GM21723 (cell line): ENCODE measurements at regions not wholly inside any gene's neighbourhood (a gene's known extent, or its start where the extent isn't known, plus 50 kb on each side); places are given as distances from the start of the nearest gene placed in this dataset.
"Not testable (repeated sequence)": the region's sequence is repeated elsewhere in the genome, so short reads cannot be mapped to it uniquely, and the experiment has no call there.

Experiments used
- ATAC-seq: cut with Tn5 transposase; IDR thresholded peaks from one replicate; pipeline ENCODE4 v1.9.1; 2021; ENCODE audit warnings: mild to moderate bottlenecking, moderate library complexity; ENCODE audit not compliant: unreplicated experiment

DNA sequence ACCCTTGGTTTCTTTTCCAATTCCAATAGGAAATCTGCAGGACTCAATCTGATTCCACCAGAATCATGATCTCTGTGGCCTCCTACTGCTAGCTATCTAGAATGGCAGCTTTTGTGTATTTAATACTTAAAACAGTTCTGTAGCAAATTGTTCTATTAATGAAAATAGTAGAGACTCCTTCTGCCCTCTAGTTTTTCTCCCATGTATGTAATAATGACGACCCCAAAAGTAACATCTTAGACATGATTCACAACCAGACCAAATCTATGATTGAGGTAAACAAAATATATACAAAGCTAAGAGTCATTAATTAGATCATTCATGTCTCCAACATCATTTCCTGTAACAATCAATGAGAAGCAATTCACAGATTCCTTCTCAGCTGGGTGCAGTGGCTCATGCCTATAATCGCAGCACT, 259.1 kb upstream of the MKLN1 start:
- no peak for ATAC-seq

DNA sequence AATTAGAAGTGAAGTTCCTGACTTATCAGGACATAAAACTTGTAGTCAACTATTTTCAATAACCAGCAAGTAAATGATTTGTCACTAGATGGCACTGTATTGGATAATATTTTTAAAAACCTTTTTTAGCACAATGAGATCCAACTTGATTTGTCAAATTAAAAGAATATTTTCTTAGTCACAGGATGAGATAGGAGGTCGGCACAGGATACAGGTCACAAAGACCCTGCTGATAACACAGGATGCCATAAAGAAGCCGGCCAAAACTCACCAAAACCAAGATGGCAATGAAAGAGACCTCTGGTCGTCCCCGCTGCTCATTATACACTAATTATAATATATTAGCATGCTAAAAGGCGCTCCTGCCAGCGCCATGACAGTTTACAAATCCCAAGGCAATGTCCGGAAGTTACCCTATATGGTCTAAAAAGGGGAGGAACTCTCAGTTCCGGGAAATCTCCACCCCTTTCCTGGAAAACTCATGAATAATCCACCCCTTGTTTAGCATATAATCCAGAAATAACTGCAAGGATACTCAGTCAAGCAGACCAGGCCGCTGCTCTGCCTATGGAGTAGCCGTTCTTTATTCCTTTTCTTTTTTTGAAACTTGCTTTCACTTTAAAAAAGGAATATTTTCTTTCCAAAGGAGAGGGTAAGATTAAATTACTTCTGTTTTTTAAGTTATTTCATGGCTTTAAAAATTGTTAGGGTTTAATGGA, 255.7 kb upstream of the MKLN1 start:
- ATAC-seq: no peak

DNA sequence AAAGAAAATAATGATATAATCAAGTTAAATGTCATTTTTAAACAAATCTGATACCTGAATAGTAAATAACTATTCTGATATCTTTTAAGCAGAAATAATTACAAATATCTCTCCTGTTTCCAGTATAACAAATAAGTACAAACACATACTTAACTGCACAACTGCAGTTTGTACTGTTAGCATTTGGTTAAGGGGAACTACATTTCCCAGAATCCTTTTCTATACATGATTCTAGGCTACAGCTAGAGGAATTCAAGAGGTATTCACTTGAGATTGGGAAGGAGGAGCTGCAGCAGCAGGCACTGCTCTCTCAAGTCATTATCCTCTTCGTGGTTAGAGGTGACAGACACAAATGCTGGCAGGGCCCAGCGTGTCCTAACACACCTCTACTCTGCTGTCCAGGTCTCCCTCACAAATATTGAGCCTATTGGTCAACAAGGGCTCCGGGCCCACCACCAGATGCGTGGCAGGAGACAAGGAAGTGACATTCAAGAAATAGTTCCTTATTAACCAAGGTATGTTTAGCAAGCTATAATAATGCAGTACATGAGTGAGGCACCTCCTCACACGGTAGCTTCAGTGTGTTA, 255.1 kb upstream of the MKLN1 start:
- ATAC-seq: no peak

DNA sequence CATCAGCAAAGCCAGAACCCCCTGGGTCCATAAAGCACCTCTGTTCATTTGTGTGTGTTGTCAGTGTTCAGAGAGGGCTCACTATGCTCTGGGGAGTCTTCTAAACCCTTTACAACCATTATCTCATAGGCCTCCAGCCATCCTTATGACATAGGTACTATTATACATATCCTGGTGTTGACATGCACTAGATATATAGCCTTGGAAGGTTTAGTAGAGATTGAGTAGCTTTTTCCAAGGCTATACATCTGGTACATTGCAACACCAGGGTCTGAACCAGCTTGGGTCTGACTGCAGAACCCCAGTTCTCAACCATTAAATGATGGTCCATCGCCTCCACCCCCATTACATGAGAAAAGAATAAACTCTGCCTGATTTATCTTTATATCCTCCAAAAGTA, 253.6 kb upstream of the MKLN1 start:
- ATAC-seq: no peak

DNA sequence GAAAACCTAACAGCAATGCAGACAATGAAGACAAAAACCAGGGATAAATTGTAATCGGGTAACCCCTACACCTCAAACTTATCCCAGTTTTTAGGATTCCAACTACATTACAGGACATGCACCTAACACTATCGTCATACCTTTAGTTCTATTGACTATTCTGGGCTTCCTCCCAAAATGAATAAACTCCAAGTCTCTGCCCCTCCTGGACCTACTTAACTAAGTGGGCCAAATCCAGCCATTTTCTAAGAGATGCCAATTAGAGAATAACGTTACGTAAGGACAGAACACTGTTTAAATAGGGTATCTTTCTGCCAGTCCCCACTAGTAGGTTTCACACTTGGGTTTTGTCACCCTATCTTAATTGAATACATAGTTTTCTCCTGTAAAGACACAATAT, 253.1 kb upstream of the MKLN1 start:
- no peak for ATAC-seq

DNA sequence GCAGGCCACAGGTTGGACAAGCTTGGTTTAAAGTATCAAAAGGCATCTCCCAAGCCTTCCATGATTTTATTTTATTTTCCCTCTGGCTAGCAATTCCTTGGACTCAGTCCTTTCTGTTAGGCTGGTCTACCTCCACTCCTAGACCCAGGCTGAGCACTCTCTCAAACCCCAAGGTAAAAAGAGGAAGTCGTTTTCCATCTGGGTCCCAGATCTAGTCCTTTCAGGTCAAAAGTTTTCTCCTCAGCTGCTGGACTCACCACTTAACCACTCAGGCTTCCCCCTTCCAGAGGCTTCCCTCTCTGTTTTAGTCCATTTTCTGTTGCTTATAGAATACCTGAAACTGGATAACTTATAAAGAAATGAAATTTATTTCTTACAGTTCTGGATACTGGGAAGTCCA, 252.3 kb upstream of the MKLN1 start:
- ATAC-seq: no peak

DNA sequence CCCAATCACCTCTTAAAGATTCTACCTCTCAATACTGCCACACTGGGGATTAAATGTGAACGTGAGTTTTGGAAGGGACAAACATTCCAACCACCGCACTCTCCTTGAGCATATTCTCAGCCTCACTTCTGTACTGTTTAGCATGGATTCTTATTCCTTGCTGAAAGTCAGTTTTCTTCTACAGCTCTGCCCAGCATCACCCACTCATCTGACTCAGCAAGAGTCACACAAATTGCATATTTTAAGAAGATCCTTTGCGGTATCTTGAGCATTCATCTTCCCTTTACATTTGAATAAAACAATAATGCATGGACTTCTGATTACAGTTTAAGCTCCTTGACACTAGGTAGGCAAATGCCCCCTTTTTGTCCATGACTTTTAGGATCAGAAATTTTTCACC, 251.6 kb upstream of the MKLN1 start:
- ATAC-seq: no peak

DNA sequence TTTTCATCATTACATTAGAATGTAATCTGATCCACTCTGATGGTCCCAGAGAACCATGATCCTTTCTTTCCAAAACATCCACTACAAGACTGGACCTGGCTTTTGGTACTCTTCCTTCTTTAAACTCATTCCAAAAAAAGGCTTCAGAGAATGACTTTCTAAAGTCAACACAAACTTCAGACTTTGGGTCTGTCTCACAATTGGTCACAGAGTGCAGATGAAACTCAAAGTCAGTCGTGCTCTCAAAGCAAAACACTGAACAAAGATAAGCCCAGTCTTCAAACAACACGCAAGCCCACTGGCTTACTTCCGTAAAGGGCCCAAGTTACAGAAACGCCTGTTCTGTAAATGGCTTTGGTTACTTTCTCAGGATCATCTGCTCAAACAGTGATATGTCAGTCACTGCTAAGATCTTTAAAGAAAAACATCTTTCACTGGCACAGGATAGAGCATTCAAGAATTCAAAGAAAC, 250.9 kb upstream of the MKLN1 start:
- no peak for ATAC-seq

DNA sequence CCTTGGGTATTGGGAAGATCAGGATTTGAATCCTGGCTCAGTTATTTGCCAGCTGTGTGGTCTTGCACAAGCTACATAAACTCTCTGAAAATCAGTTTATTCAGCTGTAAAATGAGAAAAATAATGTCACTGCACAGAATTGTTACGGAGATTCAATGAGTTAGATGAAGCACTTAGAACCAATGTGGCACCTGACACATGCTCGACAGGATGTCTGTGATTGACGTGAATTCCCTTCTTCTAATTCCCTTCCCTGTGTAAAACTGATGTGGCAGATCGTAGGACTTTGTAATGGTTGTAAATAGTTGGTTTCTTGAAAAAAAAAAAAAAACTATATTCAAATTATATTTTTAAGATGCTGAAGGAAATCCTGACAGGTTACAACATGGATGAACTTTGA, 249.9 kb upstream of the MKLN1 start:
- no peak for ATAC-seq

DNA sequence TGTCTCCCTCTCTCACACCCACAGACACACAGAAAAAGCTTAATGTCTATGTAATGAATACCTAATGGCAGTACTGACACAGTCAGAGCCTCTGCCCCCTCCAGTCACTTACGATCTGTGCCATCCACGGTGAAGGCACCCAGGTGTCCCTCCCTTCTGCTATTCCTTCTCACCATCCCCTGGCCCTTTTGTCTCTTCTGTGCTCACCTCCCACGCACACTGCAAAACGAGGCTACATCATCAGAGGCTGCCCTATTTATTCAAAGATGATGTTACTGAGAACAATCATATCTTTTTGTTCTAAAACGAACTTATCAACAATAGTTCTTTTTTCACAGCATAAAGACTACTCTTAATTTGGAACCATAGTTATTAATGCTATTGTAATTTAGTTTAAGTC, 246.9 kb upstream of the MKLN1 start:
- ATAC-seq: no peak

DNA sequence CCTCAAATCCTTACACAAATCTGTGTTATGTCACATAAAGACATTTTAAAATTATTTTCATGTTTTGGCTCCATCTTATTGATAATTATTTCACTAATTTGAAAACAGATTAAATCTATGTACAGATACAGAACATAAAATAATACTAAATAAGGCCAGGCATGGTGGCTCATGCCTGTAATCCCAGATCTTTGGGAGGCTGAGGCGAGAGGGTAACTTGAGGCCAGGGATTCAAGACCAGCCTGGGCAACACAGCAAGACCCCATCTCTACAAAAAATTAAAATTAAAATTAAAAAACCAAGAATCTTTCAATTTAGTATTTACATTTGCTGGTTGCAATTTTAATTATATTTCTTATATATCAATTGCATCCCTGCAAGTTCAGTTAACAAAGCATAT, 246.4 kb upstream of the MKLN1 start:
- ATAC-seq: no peak

DNA sequence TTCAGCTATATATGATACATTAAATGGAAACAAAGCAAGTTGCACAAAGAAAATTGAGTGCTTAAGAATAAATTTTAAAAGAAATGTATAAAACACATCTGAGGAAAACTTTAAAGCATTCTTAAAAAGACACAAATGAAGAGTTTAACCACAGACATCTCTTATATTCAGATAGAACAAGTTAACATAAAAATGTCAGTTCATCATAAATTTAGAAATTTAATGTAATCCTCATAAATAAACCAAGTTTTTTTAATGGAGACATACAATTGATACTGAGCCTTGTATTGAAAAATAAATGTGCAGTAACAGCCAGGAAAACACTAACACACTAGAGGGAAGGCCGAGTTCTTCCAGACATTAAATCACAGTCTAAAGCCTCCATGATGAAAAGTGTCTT, 243.9 kb upstream of the MKLN1 start:
- ATAC-seq: no peak

DNA sequence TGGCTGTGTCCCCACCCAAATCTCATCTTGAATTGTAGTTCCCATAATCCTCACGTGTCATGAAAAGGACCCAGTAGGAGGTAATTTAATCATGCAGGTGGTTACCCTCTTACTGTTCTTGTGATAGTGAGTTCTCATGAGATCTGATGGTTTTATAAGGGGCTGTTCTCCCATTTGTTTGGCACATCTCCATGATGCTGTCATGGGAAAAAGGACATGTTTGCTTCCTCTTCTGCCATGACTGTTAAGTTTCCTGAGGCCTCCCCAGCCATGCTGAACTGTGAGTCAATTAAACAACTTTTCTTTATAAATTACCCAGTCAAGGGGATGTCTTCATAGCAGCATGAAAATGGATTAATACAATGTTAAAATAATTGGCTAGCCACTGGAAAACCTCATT, 243.3 kb upstream of the MKLN1 start:
- ATAC-seq: not testable (repeated sequence)

DNA sequence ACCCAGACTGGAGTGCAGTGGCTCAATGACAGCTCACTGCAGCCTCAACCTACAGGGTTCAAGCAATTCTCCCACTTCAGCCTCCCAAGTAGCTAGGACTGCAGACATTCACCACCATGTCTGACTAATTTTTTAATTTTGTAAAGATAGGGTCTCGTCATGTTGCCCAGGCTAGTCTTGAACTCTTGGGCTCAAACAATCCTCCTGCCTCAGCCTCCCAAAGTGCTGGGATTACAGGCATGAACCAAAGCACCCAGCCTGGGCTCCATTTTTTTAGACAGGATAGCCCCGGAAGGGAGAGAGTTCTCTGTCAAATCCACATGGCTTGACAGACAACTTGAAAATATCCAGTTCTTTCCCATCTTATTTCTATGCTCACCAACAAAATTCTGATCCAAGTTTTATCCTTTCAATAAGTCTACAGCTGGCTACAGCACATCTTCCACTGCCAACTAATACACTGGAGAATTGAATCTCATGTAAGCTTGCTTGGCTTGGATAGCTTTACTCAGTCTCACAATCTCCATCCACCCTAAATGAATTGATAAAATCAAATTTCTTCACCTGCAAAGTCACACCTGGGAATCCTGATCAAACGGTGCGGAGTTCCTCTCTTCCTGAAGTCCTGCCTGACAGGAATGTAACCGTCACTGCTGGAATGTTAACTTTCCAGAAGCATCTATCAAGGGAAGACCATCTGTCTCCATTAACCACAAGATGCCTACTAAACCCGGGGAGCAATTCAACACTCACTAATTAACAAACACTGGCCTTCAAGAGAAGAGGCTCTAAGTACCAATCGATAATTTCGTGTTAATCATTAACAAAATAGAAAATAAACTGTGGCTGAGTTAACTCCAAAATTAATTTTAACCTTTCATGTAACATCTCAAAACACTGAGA, 239.7 kb upstream of the MKLN1 start:
- ATAC-seq: no peak

DNA sequence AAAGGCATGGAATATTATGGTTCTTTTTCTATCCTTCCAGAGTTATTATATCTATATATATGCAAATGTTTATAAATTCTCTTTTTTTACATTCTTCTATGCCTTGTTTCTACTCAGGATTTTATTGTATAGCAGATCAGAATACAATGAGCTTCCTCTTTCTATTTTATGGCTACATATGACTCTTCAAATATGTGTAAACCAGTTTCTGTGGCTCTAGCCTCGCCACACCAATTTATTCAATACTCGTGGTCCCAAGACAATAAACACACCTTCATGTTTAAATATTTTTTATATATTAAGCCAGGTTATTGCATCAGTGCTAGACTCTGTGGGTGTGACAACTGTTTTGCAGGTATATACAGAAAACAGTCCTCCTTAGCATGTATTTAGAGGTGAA, 237.5 kb upstream of the MKLN1 start:
- ATAC-seq: no peak

DNA sequence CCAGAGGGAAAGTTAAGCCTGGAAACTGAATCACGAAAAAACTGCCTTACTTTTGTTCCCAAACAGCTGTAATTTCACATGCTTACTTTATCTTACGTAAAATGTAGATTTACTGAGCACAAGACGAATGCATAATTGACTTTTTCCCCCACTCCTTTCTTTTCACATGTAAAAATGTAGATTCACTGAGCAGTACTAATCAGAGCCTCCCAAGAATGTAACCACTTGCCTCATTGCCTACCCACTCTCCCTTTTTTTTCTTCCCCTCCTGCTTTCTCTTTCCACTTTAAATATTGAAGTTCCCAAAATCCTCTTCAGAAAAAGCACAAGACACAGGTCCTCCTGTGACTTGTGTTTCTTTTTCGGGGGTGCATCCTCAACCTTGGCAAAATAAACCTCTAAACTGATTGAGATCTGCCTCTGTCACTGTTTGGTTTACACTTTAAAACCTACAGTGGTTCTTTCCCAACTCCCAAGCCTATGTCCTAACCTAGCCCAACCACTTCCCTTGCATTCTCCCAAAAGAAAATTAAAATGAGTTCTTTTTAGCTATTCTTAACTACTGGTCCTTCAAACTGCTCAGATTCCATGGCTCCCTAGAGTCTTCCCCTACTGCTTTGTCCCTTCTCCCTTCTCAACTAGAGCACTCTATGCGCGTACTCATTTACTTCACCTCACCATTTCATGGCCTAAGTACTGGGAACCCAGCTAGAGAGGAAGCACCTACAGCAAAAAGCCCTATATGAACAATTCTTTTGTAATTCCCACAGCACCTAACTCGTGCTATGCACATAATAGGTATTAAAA, 236.6 kb upstream of the MKLN1 start:
- ATAC-seq: no peak

DNA sequence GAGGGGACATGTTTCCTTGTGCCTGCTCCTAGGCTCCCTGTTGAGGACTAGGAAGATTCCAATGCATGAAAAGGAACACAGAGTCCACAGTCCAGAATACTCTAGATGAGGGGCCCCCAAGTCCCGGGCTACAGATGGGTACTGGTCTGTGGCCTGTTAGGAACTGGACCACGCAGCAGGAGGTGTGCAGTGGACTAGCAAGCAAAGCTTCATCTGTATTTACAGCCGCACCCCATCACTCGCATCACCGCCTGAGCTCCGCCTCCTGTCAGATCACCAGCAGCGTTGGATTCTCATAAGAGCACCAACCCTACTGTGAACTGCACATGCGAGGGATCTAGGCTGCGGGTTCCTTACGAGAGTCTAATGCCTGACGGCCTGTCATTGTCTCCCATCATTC, 233.0 kb upstream of the MKLN1 start:
- no peak for ATAC-seq

DNA sequence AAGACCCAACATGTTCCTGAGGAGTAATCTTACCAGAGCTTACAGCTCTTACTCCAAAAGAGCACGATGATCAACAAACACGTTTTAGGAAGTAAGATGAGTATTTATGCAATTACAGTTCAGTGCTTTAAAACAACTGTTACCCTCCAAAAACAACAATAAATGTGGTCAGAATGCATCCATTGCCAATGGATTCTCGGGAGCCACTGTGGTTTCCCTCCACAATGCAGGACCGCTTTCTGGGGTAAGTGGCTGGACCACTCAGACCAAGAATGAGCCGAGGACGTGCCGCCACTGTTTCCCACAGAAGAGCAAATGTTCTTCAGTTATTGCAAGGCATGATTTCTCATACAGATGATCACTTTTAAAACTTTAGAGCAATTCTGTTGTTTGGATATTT, 232.3 kb upstream of the MKLN1 start:
- no peak for ATAC-seq

DNA sequence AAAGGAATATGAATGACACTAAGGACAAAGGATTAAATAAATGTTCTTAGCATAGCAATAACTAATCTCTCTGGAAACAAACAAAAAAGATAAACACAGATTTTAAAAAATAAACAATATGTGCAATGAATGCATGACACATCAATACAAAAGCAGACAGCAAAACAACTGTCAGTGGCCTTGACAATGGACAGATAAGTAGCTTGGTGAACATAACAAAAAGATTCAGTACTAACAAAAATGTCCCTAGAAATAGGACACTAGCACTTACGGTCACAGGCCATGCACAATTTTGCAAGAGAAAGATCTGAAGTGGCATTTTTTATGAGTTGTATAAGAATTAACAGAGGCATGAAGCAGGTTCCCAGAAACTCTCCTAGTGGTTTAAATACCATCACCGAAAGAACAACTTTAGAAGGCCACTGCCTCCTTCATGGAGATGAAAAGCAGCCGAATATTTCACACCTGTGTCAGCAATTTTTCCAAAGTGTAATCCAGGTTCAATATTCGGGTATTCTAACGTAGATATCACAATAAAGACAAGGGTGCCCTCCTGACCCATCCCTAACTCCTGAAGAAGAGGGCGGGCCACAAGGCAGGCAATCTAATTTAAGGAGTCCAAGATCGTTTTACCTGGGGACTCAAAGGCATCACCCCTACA, 231.3 kb upstream of the MKLN1 start:
- ATAC-seq: no peak

DNA sequence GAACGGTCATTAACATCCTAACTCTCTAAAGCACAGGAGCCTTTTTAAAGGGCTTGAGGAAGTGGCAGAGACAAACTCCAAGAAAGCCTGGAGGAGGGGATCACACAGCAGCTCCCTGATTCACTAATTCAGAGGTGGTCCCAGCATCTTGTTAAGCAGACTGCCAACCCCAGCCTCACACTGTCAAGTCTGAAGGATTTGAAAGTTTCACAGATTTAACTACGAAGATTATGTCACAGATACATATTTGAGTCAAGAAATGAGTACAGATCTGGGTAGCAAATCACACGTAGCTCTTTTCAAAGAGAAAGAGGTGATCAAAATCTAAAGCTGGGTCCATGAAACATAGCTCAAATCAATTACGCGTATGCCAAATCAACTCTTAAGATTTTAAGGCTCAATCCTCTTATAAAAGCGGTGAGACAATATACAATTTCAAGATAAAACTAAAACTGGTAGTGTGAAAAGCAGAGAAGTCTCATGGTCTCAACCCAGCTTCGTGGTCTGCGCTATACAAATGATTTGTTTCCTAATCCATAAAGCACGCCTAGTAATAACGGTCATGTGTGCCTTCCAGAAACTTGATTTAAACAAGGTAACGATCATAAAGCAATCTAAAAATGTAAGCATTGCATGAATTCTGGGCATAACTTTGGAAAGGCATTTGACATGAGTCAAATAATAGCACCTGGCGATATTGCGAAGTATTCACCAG, 229.9 kb upstream of the MKLN1 start:
- no peak for ATAC-seq
